ENCODE measurements at regions not wholly inside any gene's neighbourhood (a gene's known extent, or its start where the extent isn't known, plus 50 kb on each side); places are given as distances from the start of the nearest gene placed in this dataset.
A peak's percentile ranks its signal among the peaks of the same experiment; 100 is the strongest.

GRCh38 chr11:127238321-127238720, 237.8 kb upstream of the KIRREL3 start:
- H3K4me2 ChIP-seq (ENCODE audit: low read depth, low read length, poor library complexity, severe bottlenecking), result no peak overlapping the region
- H3K4me3 ChIP-seq (ENCODE audit: low read length, poor library complexity, severe bottlenecking), result no peak overlapping the region
- H3K36me3 ChIP-seq (ENCODE audit: insufficient read depth, low read length), result no peaks in the 10 kb centered on the region
- H3K9me3 ChIP-seq (ENCODE audit: insufficient read depth, low read depth, low read length), result no peaks in the 10 kb centered on the region
- no peak overlapping the region for H2AFZ ChIP-seq (ENCODE audit: low read length)
- H3K79me2 ChIP-seq (ENCODE audit: insufficient read depth, low read length), result no peaks in the 10 kb centered on the region
- peaks cover 10% of the 10 kb centered on the region for H3K4me1 ChIP-seq (ENCODE audit: insufficient read depth, low read length, poor library complexity, severe bottlenecking)
- TF ChIP-seq CTCF (conservative IDR thresholded peaks at IDR 0.05; ENCODE audit: low read length) (no peak), EZH2phosphoT487 (IDR thresholded peaks at IDR 0.05; ENCODE audit: borderline replicate concordance) (no peak)
- H3K9me2 ChIP-seq (replicated peaks; ENCODE audit: low read depth, low read length), result no peaks in the 10 kb centered on the region
- H3F3A ChIP-seq (ENCODE audit: low read depth), result no peaks in the 10 kb centered on the region
- H3K9ac ChIP-seq (ENCODE audit: low read depth, low read length, poor library complexity, severe bottlenecking), result no peak overlapping the region
- no peaks in the 10 kb centered on the region for H3K27me3 ChIP-seq (ENCODE audit: insufficient read depth, low read length, poor library complexity, severe bottlenecking)
- no peaks in the 10 kb centered on the region for H4K20me1 ChIP-seq (ENCODE audit: insufficient read depth, low read length, poor library complexity, severe bottlenecking)

DNA sequence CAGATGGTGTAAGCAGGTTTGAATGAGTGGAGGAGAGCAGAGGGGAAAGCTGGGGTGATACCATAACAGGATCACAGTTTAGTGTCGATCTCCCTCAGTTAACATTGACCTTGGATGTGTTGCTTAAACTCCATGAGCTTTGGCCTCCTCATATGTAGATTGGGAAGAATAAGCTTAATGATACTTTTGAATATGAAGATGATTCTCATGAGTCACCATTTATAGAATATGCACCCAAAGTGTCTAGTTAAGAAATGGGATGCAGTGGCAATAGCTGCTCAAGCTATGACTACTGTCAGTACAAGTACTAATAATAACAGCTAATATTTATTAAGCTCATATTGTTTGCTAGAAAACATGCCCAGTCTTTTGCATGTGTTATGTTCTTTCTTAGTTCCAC, 236.2 kb upstream of the KIRREL3 start:
- H3K36me3 ChIP-seq (ENCODE audit: insufficient read depth, low read length), result no peaks in the 10 kb centered on the region
- no peaks in the 10 kb centered on the region for H4K20me1 ChIP-seq (ENCODE audit: insufficient read depth, low read length, poor library complexity, severe bottlenecking)
- no peak overlapping the region for H3K9ac ChIP-seq (ENCODE audit: low read depth, low read length, poor library complexity, severe bottlenecking)
- peaks cover 10% of the 10 kb centered on the region for H3K4me1 ChIP-seq (ENCODE audit: insufficient read depth, low read length, poor library complexity, severe bottlenecking)
- no peaks in the 10 kb centered on the region for H3K9me3 ChIP-seq (ENCODE audit: insufficient read depth, low read depth, low read length)
- H3K79me2 ChIP-seq (ENCODE audit: insufficient read depth, low read length), result no peaks in the 10 kb centered on the region
- no peaks in the 10 kb centered on the region for H3K9me2 ChIP-seq (replicated peaks; ENCODE audit: low read depth, low read length)
- TF ChIP-seq EZH2phosphoT487 (IDR thresholded peaks at IDR 0.05; ENCODE audit: borderline replicate concordance) (no peak), CTCF (conservative IDR thresholded peaks at IDR 0.05; ENCODE audit: low read length) (no peak)
- no peaks in the 10 kb centered on the region for H3K27me3 ChIP-seq (ENCODE audit: insufficient read depth, low read length, poor library complexity, severe bottlenecking)
- H3K4me3 ChIP-seq (ENCODE audit: low read length, poor library complexity, severe bottlenecking), result no peak overlapping the region
- no peak overlapping the region for H2AFZ ChIP-seq (ENCODE audit: low read length)
- H3K4me2 ChIP-seq (ENCODE audit: low read depth, low read length, poor library complexity, severe bottlenecking), result no peak overlapping the region
- no peaks in the 10 kb centered on the region for H3F3A ChIP-seq (ENCODE audit: low read depth)

GRCh38 chr11:127233998-127234397, 233.4 kb upstream of the KIRREL3 start:
- Histone ChIP-seq H3K79me2 (ENCODE audit: insufficient read depth, low read length) (no peaks in the 10 kb centered on the region), H3K27me3 (ENCODE audit: insufficient read depth, low read length, poor library complexity, severe bottlenecking) (no peaks in the 10 kb centered on the region), H3K9me2 (replicated peaks; ENCODE audit: low read depth, low read length) (no peaks in the 10 kb centered on the region), H2AFZ (ENCODE audit: low read length) (peak overlapping the region; percentile 62), H3K4me1 (ENCODE audit: insufficient read depth, low read length, poor library complexity, severe bottlenecking) (peaks cover 10% of the 10 kb centered on the region), H3K9me3 (ENCODE audit: insufficient read depth, low read depth, low read length) (no peaks in the 10 kb centered on the region), H3F3A (ENCODE audit: low read depth) (no peaks in the 10 kb centered on the region), H3K4me2 (ENCODE audit: low read depth, low read length, poor library complexity, severe bottlenecking) (peak overlapping the region; percentile 9), H3K4me3 (ENCODE audit: low read length, poor library complexity, severe bottlenecking) (no peak overlapping the region), H4K20me1 (ENCODE audit: insufficient read depth, low read length, poor library complexity, severe bottlenecking) (no peaks in the 10 kb centered on the region), H3K9ac (ENCODE audit: low read depth, low read length, poor library complexity, severe bottlenecking) (no peak overlapping the region), H3K36me3 (ENCODE audit: insufficient read depth, low read length) (no peaks in the 10 kb centered on the region)
- TF ChIP-seq CTCF (conservative IDR thresholded peaks at IDR 0.05; ENCODE audit: low read length) (no peak), EZH2phosphoT487 (IDR thresholded peaks at IDR 0.05; ENCODE audit: borderline replicate concordance) (no peak)
